Heart right ventricle (tissue), 16 donors: ENCODE measurements at regions not wholly inside any gene's neighbourhood (a gene's known extent, or its start where the extent isn't known, plus 50 kb on each side); places are given as distances from the start of the nearest gene placed in this dataset.
A peak's percentile ranks its signal among the peaks of the same experiment; 100 is the strongest.

Experiments used
- ATAC-seq, 8 donors: fragments of 200-7000 bp; cut with Tn5 transposase; one replicate each; pipeline ENCODE4 v1.9.1; 2020; ENCODE audit warnings: mild to moderate bottlenecking in 8 of 8, moderate library complexity in 8 of 8, moderate number of reproducible peaks in 1 of 8
- DNase-seq, 2 donors: peaks; one replicate each; pipeline ENCODE4 v3.0.0-alpha.2; 2020
- H3K27ac ChIP-seq, 10 donors: fragments of 200-600 bp; sonication (generic) in 2 of 10; one replicate each; pipeline versions ENCODE4 v1.5.0 to v1.8.0; 2020 to 2022; ENCODE audit warnings: mild to moderate bottlenecking in 3 of 10
- H3K27me3 ChIP-seq, 7 donors: fragments of 200-600 bp; one replicate each; pipeline ENCODE4 v1.8.0; 2021 to 2022; ENCODE audit warnings: mild to moderate bottlenecking in 2 of 7
- H3K36me3 ChIP-seq, 9 donors: fragments of 200-600 bp; sonication (generic) in 1 of 9; one replicate each; pipeline versions ENCODE4 v1.5.0 to v1.8.0; 2020 to 2022; ENCODE audit warnings: mild to moderate bottlenecking in 2 of 9
- H3K4me1 ChIP-seq, 9 donors: fragments of 200-600 bp; sonication (generic) in 1 of 9; one replicate each; pipeline versions ENCODE4 v1.5.0 to v1.8.0; 2020 to 2022; ENCODE audit warnings: mild to moderate bottlenecking in 4 of 9
- H3K4me3 ChIP-seq, 10 donors: fragments of 200-600 bp; sonication (generic) in 2 of 10; one replicate each; pipeline versions ENCODE4 v1.5.0 to v1.8.0; 2020 to 2022; ENCODE audit warnings: mild to moderate bottlenecking in 7 of 10, moderate library complexity in 2 of 10
- H3K9me3 ChIP-seq, 11 donors: fragments of 200-600 bp in 10 of 11; sonication (generic) in 2 of 11; one replicate each; pipeline versions ENCODE4 v1.5.0 to v1.8.0; 2013 to 2022; ENCODE audit warnings: mild to moderate bottlenecking in 2 of 11, control low read depth in 1 of 11, moderate library complexity in 1 of 11
- CTCF ChIP-seq, 9 donors: fragments of 200-600 bp; sonication (generic) in 2 of 9; IDR thresholded peaks; one replicate each; pipeline versions ENCODE4 v1.5.0 to v1.8.0; 2021 to 2022; ENCODE audit warnings: antibody characterized with exemption in 9 of 9, mild to moderate bottlenecking in 5 of 9, moderate library complexity in 1 of 9
- WGBS, 2 donors: extraction: QIAGEN DNeasy Blood & Tissue Kit; methylation state at CpG; one replicate each; pipeline ENCODE4 v1.1.7; 2013; ENCODE audit warnings: inconsistent platforms in 1 of 2; 5-methylcytosine and 5-hydroxymethylcytosine counted together
- intact Hi-C, 10 donors: fragments of 100-400 bp; cut with DNase I; formaldehyde crosslinking; loops; one replicate each; pipeline versions ENCODE4 v1.11.1 to v1.14.2; 2022
- donor health status: Arrhythmogenic right ventricular cardiomyopathy.
- donor health status: ischemic (EF 13 %, LVEDD 7.1; RV severe dilation, severe dysfunction).
- donor health status: healthy with polysubstance abuse.
- donor health status: DM: no; HTN: yes; CAD: no.
- donor health status: DM: no; HTN: no; CAD: no.
- donor health status: ischemic (EF 25% LVEDD 6.9; RV normal size, moderate dysfunction).
- donor health status: ischemic (EF 25% LVEDD 5.7; RV mildly dilated, moderate dysfunction).
- donor health status: healthy.
- donor health status: DM: yes; HTN: yes; CAD: no.
- donor health status: Ischemic cardiomyopathy.
- donor health status: ischemic (EF 35%, LVEDD 5.7; RV mildly dilated, moderate dysfunction).
- donor health status: nonischemic (EF 11% LVEDD 7.7; RV severe dilation, severe dysfunction).
- donor health status: DM: yes; HTN: yes; CAD: no.
- donor health status: PGD.
- donor health status: ischemic (EF 29% LVEDD 5.4; RV normal size, mild dysfunction).
- donor health status: nonischemic (EF 23%, LVEDD 6.1; RV moderate dilation, normal function).

GRCh38 chr7:56578612-56579011 is 462.4 kb upstream of the NUPR2 start:
- intact Hi-C loops: no loop called here
- DNase-seq (no peak), ATAC-seq (no peak)

GRCh38 chr7:56570968-56571367 is 454.8 kb upstream of the NUPR2 start:
- TF ChIP-seq CTCF (IDR thresholded peaks at IDR 0.05): no peak
- Histone ChIP-seq H3K36me3 (no peaks in the 10 kb centered on the region), H3K9me3 (peaks cover 0 to 93% (median 0%) of the 10 kb centered on the region in 11 donors), H3K4me1 (no peaks in the 10 kb centered on the region), H3K27me3 (no peaks in the 10 kb centered on the region), H3K4me3 (no peak overlapping the region), H3K27ac (no peak overlapping the region)
- intact Hi-C loops: no loop called here
- WGBS, 2 donors: 71 to 74% methylated on average over 1 of the region's 1 CpG
- no peak for ATAC-seq
- DNase-seq: no peak

More at GRCh38 chr7:56578612-56579011, 462.4 kb upstream of the NUPR2 start:
- no peaks in the 10 kb centered on the region for H3K36me3 ChIP-seq
- H3K4me1 ChIP-seq: no peaks in the 10 kb centered on the region
- H3K27me3 ChIP-seq: no peaks in the 10 kb centered on the region
- H3K9me3 ChIP-seq: peaks cover 0 to 94% (median 0%) of the 10 kb centered on the region in 11 donors
- no peak overlapping the region for H3K27ac ChIP-seq
- no peak overlapping the region for H3K4me3 ChIP-seq
- 27% methylated on average over 2 of the region's 2 CpGs for WGBS, 2 donors
- TF ChIP-seq CTCF (IDR thresholded peaks at IDR 0.05): no peak

GRCh38 chr7:56538541-56539429 is 422.6 kb upstream of the NUPR2 start:
- peaks cover 0 to 4% (median 0%) of the 10 kb centered on the region in 7 donors for H3K27me3 ChIP-seq
- peaks cover 0 to 99% (median 8%) of the 10 kb centered on the region in 11 donors for H3K9me3 ChIP-seq
- ATAC-seq: peak in 1 of 8 donors; percentile 44
- WGBS, 2 donors: 36 to 53% methylated on average over 37 of the region's 37 CpGs
- peak overlapping the region in 1 of 10 donors; percentile 19 for H3K4me3 ChIP-seq
- H3K36me3 ChIP-seq: no peaks in the 10 kb centered on the region
- TF ChIP-seq CTCF (IDR thresholded peaks at IDR 0.05): no peak
- no peak for DNase-seq
- intact Hi-C loops: no loop called here
- no peaks in the 10 kb centered on the region for H3K4me1 ChIP-seq
- H3K27ac ChIP-seq: no peak overlapping the region

- Histone ChIP-seq H3K27ac (no peak overlapping the region), H3K27me3 (peaks cover 0 to 4% (median 0%) of the 10 kb centered on the region in 7 donors), H3K4me3 (peak overlapping the region in 3 of 10 donors; percentile 13 to 26 (median 19)), H3K4me1 (no peaks in the 10 kb centered on the region), H3K9me3 (peaks cover 0 to 98% (median 8%) of the 10 kb centered on the region in 11 donors), H3K36me3 (no peaks in the 10 kb centered on the region)
- intact Hi-C loops: no loop called here
- ATAC-seq (peak in 4 of 8 donors; percentile 33 to 63 (median 44)), DNase-seq (no peak)
- no peak for TF ChIP-seq CTCF (IDR thresholded peaks at IDR 0.05)
- 9 to 28% methylated on average over 19 of the region's 19 CpGs for WGBS, 2 donors
Measured at GRCh38 chr7:56537952-56538351, 421.7 kb upstream of the NUPR2 start.
